SU-DHL-6 (cell line): ENCODE measurements at regions not wholly inside any gene's neighbourhood (a gene's known extent, or its start where the extent isn't known, plus 50 kb on each side); places are given as distances from the start of the nearest gene placed in this dataset.

ENCODE experiments used
- H2AFZ ChIP-seq: fragments of 200-600 bp; sonication (generic); 2 replicates; pipeline ENCODE4 v1.6.1; 2014; ENCODE audit warnings: low read depth, mild to moderate bottlenecking, moderate library complexity, mixed read lengths, antibody characterized with exemption, low read length; ENCODE audit not compliant: severe bottlenecking
- H3F3A ChIP-seq: fragments of 200-600 bp; shearing (Covaris generic); 2 replicates; pipeline ENCODE4 v1.6.0; 2016; ENCODE audit warnings: antibody characterized with exemption, mild to moderate bottlenecking; ENCODE audit not compliant: insufficient read depth
- H3K27ac ChIP-seq: fragments of 200-600 bp; sonication (generic); 2 replicates; pipeline ENCODE4 v1.5.1; 2016; ENCODE audit warnings: low read depth, mild to moderate bottlenecking, low read length, moderate library complexity, mixed read lengths
- H3K27me3 ChIP-seq: fragments of 200-600 bp; sonication (generic), shearing (Covaris generic); 2 replicates; pipeline ENCODE4 v1.6.0; 2014; ENCODE audit warnings: mild to moderate bottlenecking, low read length
- H3K36me3 ChIP-seq: fragments of 200-600 bp; sonication (generic); 2 replicates; pipeline ENCODE4 v1.6.1; 2014; ENCODE audit warnings: mild to moderate bottlenecking, low read length, mixed read lengths
- H3K4me2 ChIP-seq: fragments of 300-600, 200-600 bp; shearing (Covaris generic), sonication (generic); 2 replicates; pipeline ENCODE4 v1.6.0; 2014; ENCODE audit warnings: low read length, low read depth, mild to moderate bottlenecking; ENCODE audit not compliant: poor library complexity, severe bottlenecking
- H3K4me3 ChIP-seq: fragments of 200-600 bp; sonication (generic); 2 replicates; pipeline ENCODE4 v1.5.1; 2014; ENCODE audit warnings: antibody characterized with exemption, low read length, mild to moderate bottlenecking, mixed read lengths; ENCODE audit not compliant: insufficient read depth, poor library complexity, severe bottlenecking
- H3K79me2 ChIP-seq: fragments of 200-600 bp; sonication (generic); 2 replicates; pipeline ENCODE4 v1.6.1; 2014; ENCODE audit warnings: mild to moderate bottlenecking, low read length, moderate library complexity; ENCODE audit not compliant: insufficient read depth
- H3K9ac ChIP-seq: fragments of 200-600 bp; sonication (generic); 2 replicates; pipeline ENCODE4 v1.7.0; 2014; ENCODE audit warnings: mild to moderate bottlenecking, low read length
- H3K9me2 ChIP-seq: fragments of 200-600 bp; sonication (generic); replicated peaks from 2 replicates; pipeline ENCODE4 v1.6.1; 2014; ENCODE audit warnings: low read length; ENCODE audit not compliant: insufficient read depth
- H3K9me3 ChIP-seq: fragments of 200-600 bp; sonication (generic); 2 replicates; pipeline ENCODE4 v1.6.1; 2014; ENCODE audit warnings: low read length, mixed read lengths; ENCODE audit not compliant: insufficient read depth
- H4K20me1 ChIP-seq: fragments of 200-600 bp; sonication (generic); 2 replicates; pipeline ENCODE4 v1.6.1; 2014; ENCODE audit warnings: low read depth, mild to moderate bottlenecking, antibody characterized with exemption, low read length, moderate library complexity, mixed read lengths
- EZH2phosphoT487 ChIP-seq: fragments of 200-600 bp; sonication (generic), shearing (Covaris generic); conservative IDR thresholded peaks from 2 replicates; pipeline ENCODE4 v1.6.1; 2018; ENCODE audit warnings: mild to moderate bottlenecking, antibody characterized with exemption, low read length, moderate library complexity, mixed read lengths
- TF ChIP-seq, protein P1 (sequence below): fragments of 200-600 bp; sonication (generic); IDR thresholded peaks from one replicate; pipeline ENCODE4 v1.5.1; 2017; ENCODE audit warnings: antibody characterized with exemption, mild to moderate bottlenecking, low read length, moderate library complexity; ENCODE audit not compliant: insufficient read depth, poor library complexity, severe bottlenecking

DNA sequence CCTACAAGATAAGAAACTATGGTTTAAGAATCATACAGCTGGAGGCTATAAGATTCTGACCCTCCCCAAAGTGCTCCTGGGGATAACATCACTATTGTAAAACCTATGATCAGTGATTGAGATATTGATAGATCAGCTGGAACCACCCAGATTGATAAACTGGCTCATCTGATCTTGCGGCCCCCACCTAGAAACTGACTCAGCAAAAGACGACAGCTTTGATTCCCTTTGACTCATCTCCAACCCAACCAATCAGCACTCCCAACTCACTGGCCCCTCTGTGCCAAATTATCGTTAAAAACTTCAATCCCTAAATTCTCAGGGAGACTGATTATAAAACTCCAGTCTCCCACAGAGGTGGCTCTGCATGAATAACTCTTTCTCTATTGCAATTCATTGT is 106.4 kb downstream of the SCP2D1 start:
- no peak overlapping the region for H3K4me3 ChIP-seq
- TF ChIP-seq, protein P1, sequence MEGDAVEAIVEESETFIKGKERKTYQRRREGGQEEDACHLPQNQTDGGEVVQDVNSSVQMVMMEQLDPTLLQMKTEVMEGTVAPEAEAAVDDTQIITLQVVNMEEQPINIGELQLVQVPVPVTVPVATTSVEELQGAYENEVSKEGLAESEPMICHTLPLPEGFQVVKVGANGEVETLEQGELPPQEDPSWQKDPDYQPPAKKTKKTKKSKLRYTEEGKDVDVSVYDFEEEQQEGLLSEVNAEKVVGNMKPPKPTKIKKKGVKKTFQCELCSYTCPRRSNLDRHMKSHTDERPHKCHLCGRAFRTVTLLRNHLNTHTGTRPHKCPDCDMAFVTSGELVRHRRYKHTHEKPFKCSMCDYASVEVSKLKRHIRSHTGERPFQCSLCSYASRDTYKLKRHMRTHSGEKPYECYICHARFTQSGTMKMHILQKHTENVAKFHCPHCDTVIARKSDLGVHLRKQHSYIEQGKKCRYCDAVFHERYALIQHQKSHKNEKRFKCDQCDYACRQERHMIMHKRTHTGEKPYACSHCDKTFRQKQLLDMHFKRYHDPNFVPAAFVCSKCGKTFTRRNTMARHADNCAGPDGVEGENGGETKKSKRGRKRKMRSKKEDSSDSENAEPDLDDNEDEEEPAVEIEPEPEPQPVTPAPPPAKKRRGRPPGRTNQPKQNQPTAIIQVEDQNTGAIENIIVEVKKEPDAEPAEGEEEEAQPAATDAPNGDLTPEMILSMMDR, result no peak
- TF ChIP-seq EZH2phosphoT487, result no peak
- H3K27ac ChIP-seq, result no peak overlapping the region
- no peaks in the 10 kb centered on the region for H3K9me2 ChIP-seq
- no peak overlapping the region for H3K9ac ChIP-seq
- H3K9me3 ChIP-seq, result no peaks in the 10 kb centered on the region
- H2AFZ ChIP-seq, result no peak overlapping the region
- no peaks in the 10 kb centered on the region for H3K79me2 ChIP-seq
- no peak overlapping the region for H3K4me2 ChIP-seq
- no peaks in the 10 kb centered on the region for H3F3A ChIP-seq
- H3K36me3 ChIP-seq, result no peaks in the 10 kb centered on the region
- no peaks in the 10 kb centered on the region for H4K20me1 ChIP-seq
- no peaks in the 10 kb centered on the region for H3K27me3 ChIP-seq

- no peaks in the 10 kb centered on the region for H3F3A ChIP-seq
- no peaks in the 10 kb centered on the region for H4K20me1 ChIP-seq
- no peaks in the 10 kb centered on the region for H3K9me3 ChIP-seq
- no peaks in the 10 kb centered on the region for H3K27me3 ChIP-seq
- no peaks in the 10 kb centered on the region for H3K79me2 ChIP-seq
- no peak overlapping the region for H3K4me3 ChIP-seq
- no peaks in the 10 kb centered on the region for H3K36me3 ChIP-seq
- H3K9ac ChIP-seq, result no peak overlapping the region
- H3K4me2 ChIP-seq, result no peak overlapping the region
- TF ChIP-seq, protein P1, result no peak
- TF ChIP-seq EZH2phosphoT487, result no peak
- H2AFZ ChIP-seq, result no peak overlapping the region
- H3K9me2 ChIP-seq, result no peaks in the 10 kb centered on the region
- no peak overlapping the region for H3K27ac ChIP-seq
Measured at GRCh38 chr20:18921291-18921690, 107.7 kb downstream of the SCP2D1 start.

DNA sequence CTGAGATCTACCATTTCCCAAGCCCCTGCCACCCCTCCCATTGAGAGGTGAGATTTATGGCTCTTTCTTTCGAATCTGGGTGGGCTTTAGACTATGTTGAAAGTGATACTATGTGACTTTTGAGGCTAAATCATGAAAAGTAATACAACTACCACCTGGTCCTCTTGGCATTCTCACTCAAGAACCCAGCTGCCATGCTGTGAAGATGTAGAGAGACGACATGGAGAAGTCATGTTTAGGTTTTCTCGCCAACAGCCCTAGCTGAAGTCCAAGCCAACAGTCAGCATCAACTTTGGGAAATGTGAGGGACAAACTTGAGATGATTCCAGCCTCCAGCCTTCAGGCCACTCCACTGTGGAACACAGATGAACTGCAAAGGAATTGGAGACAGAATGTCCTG is 108.7 kb downstream of the SCP2D1 start:
- TF ChIP-seq EZH2phosphoT487, result no peak
- TF ChIP-seq, protein P1, result no peak
- Histone ChIP-seq H3K9me2 (no peaks in the 10 kb centered on the region), H3K36me3 (no peaks in the 10 kb centered on the region), H3K4me3 (no peak overlapping the region), H3F3A (no peaks in the 10 kb centered on the region), H3K79me2 (no peaks in the 10 kb centered on the region), H4K20me1 (no peaks in the 10 kb centered on the region), H3K9ac (no peak overlapping the region), H2AFZ (no peak overlapping the region), H3K27ac (no peak overlapping the region), H3K9me3 (no peaks in the 10 kb centered on the region), H3K4me2 (no peak overlapping the region), H3K27me3 (no peaks in the 10 kb centered on the region)

DNA sequence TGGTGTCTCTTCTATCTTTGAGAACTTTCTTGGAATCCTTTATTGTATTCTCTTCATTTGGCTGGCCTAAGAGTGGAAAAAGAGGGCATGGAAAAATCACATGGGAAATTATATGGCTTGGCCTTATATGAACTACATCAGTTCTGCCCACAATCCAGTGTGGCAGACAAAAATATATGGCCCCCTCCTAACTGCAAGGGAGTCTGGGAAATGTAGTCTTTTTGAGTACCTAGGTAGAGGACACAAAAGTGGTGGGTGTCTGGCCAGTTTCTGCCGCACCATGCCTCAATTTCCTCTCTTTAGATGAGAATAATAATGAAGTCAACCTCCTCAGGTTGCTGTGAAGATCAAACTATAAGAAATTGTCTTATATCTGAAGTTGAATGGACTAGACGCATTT is 109.3 kb downstream of the SCP2D1 start:
- Histone ChIP-seq H3K9me2 (no peaks in the 10 kb centered on the region), H3K9me3 (no peaks in the 10 kb centered on the region), H3F3A (no peaks in the 10 kb centered on the region), H3K27ac (no peak overlapping the region), H3K79me2 (no peaks in the 10 kb centered on the region), H4K20me1 (no peaks in the 10 kb centered on the region), H3K27me3 (no peaks in the 10 kb centered on the region), H3K36me3 (no peaks in the 10 kb centered on the region), H2AFZ (no peak overlapping the region), H3K9ac (no peak overlapping the region), H3K4me2 (no peak overlapping the region), H3K4me3 (no peak overlapping the region)
- no peak for TF ChIP-seq EZH2phosphoT487
- TF ChIP-seq, protein P1, result no peak
